ENCODE measurements at regions not wholly inside any gene's neighbourhood (a gene's known extent, or its start where the extent isn't known, plus 50 kb on each side); places are given as distances from the start of the nearest gene placed in this dataset.

GRCh38 chr10:113441686-113442270 lies 111.1 kb upstream of the HABP2 start:
- H3K36me3 ChIP-seq (replicated peaks in 1 of 2; ENCODE audit: control insufficient read depth in 1 of 2, insufficient read depth in 2 of 2, low read length in 1 of 2): no peaks in the 10 kb centered on the region
- H3K9me3 ChIP-seq: no peaks in the 10 kb centered on the region
- ChIA-PET POLR2A (no interaction called here), CTCF (interaction anchor here (0.9 to 3.6 kb wide), 6 partner anchors 8 to 956 kb away, joined by 3 to 26 read pairs (median 4); no protein-coding TSS in a partner anchor)
- no peak for DNase-seq
- H2AFZ ChIP-seq (ENCODE audit: low read depth): no peak overlapping the region
- H3K4me2 ChIP-seq: no peak overlapping the region
- no peaks in the 10 kb centered on the region for H3K79me2 ChIP-seq (ENCODE audit: insufficient read depth)
- TF ChIP-seq ELF1 (IDR thresholded peaks at IDR 0.05) (no peak), MXI1 (IDR thresholded peaks at IDR 0.05; ENCODE audit: low read depth, low read length) (no peak), EZH2phosphoT487 (IDR thresholded peaks at IDR 0.05; ENCODE audit: borderline replicate concordance, low read depth) (no peak), FOXJ3 (CRISPR knock-in tag; IDR thresholded peaks at IDR 0.05) (no peak), PBX3 (IDR thresholded peaks at IDR 0.05) (no peak), MEF2A (IDR thresholded peaks at IDR 0.05; ENCODE audit: borderline replicate concordance, low read depth) (no peak), YY1 (IDR thresholded peaks at IDR 0.05; ENCODE audit: low read depth) (no peak), REST (IDR thresholded peaks at IDR 0.05; ENCODE audit: low read depth, low read length) (no peak), GABPA (IDR thresholded peaks at IDR 0.05; ENCODE audit: low read depth) (no peak), RCOR1 (IDR thresholded peaks at IDR 0.05; ENCODE audit: low read length) (no peak)
- 56% methylated on average over 4 of the region's 4 CpGs for WGBS (ENCODE audit: low lambda C conversion rate)
- no peak overlapping the region for H3K4me3 ChIP-seq (ENCODE audit: low read depth in 2 of 2, low read length in 1 of 2)
- H3K9ac ChIP-seq: no peak overlapping the region
- H3K9me2 ChIP-seq: no peaks in the 10 kb centered on the region
- no peaks in the 10 kb centered on the region for H3F3A ChIP-seq (replicated peaks; ENCODE audit: insufficient read depth)
- H3K27ac ChIP-seq (ENCODE audit: low read depth in 2 of 2, low read length in 1 of 2): no peak overlapping the region
- H3K27me3 ChIP-seq (ENCODE audit: insufficient read depth): no peaks in the 10 kb centered on the region
- H3K4me1 ChIP-seq (ENCODE audit: control insufficient read depth in 1 of 2, insufficient read depth in 2 of 2, low read depth in 1 of 2, low read length in 1 of 2): no peaks in the 10 kb centered on the region
- H4K20me1 ChIP-seq (ENCODE audit: insufficient read depth): no peaks in the 10 kb centered on the region

GRCh38 chr10:113442336-113442735 lies 110.5 kb upstream of the HABP2 start:
- Histone ChIP-seq H4K20me1 (ENCODE audit: insufficient read depth) (no peaks in the 10 kb centered on the region), H3F3A (replicated peaks; ENCODE audit: insufficient read depth) (no peaks in the 10 kb centered on the region), H3K9ac (no peak overlapping the region), H3K36me3 (replicated peaks in 1 of 2; ENCODE audit: control insufficient read depth in 1 of 2, insufficient read depth in 2 of 2, low read length in 1 of 2) (no peaks in the 10 kb centered on the region), H3K9me3 (no peaks in the 10 kb centered on the region), H3K4me3 (ENCODE audit: low read depth in 2 of 2, low read length in 1 of 2) (no peak overlapping the region), H3K27me3 (ENCODE audit: insufficient read depth) (no peaks in the 10 kb centered on the region), H3K4me2 (no peak overlapping the region), H3K27ac (ENCODE audit: low read depth in 2 of 2, low read length in 1 of 2) (no peak overlapping the region), H3K9me2 (no peaks in the 10 kb centered on the region), H3K4me1 (ENCODE audit: control insufficient read depth in 1 of 2, insufficient read depth in 2 of 2, low read depth in 1 of 2, low read length in 1 of 2) (no peaks in the 10 kb centered on the region), H3K79me2 (ENCODE audit: insufficient read depth) (no peaks in the 10 kb centered on the region), H2AFZ (ENCODE audit: low read depth) (no peak overlapping the region)
- DNase-seq: no peak
- POLR2A ChIA-PET: no interaction called here
- CTCF ChIA-PET: interaction anchor here (1.0 to 3.6 kb wide), 3 partner anchors 11 to 79 kb away, joined by 4 to 26 read pairs (median 7); no protein-coding TSS in a partner anchor
- 65% methylated on average over 2 of the region's 2 CpGs for WGBS (ENCODE audit: low lambda C conversion rate)
- TF ChIP-seq JUND (IDR thresholded peaks at IDR 0.05): no peak
- TF ChIP-seq REST (IDR thresholded peaks at IDR 0.05; ENCODE audit: low read depth, low read length): no peak
- TF ChIP-seq MXI1 (IDR thresholded peaks at IDR 0.05; ENCODE audit: low read depth, low read length): no peak
- TF ChIP-seq RAD21 (IDR thresholded peaks at IDR 0.05; ENCODE audit: low read length): no peak
- TF ChIP-seq MAX (IDR thresholded peaks at IDR 0.05; ENCODE audit: low read depth): no peak
- TF ChIP-seq USF1 (IDR thresholded peaks at IDR 0.05; ENCODE audit: borderline replicate concordance, low read depth): no peak
- TF ChIP-seq CHD2 (IDR thresholded peaks at IDR 0.05; ENCODE audit: low read length, partially characterized antibody): no peak
- no peak for TF ChIP-seq EP300 (IDR thresholded peaks at IDR 0.05; ENCODE audit: borderline replicate concordance in 1 of 2, low read depth in 1 of 2, low read length in 1 of 2)
- TF ChIP-seq NRF1 (IDR thresholded peaks at IDR 0.05; ENCODE audit: low read depth, low read length): no peak
- no peak for TF ChIP-seq MEF2A (IDR thresholded peaks at IDR 0.05; ENCODE audit: borderline replicate concordance, low read depth)
